Ovary (tissue), 3 donors: ENCODE measurements at regions not wholly inside any gene's neighbourhood (a gene's known extent, or its start where the extent isn't known, plus 50 kb on each side); places are given as distances from the start of the nearest gene placed in this dataset.

Source experiments
- EP300 ChIP-seq: sonication (generic); formaldehyde crosslinking; IDR thresholded peaks from one replicate; pipeline ENCODE4 v1.6.1; 2017; ENCODE audit warnings: antibody characterized with exemption
- TF ChIP-seq, protein P1 (sequence below), 3 donors: fragments of 450-650 bp in 2 of 3; fragments of 200-600 bp in 1 of 3; IDR thresholded peaks; one replicate each; pipeline versions ENCODE4 v1.5.1 to v1.8.0; 2016 to 2022; ENCODE audit warnings: antibody characterized with exemption in 3 of 3, mild to moderate bottlenecking in 1 of 3
- donor health status: DM: no; HTN: no; CAD: no.

DNA sequence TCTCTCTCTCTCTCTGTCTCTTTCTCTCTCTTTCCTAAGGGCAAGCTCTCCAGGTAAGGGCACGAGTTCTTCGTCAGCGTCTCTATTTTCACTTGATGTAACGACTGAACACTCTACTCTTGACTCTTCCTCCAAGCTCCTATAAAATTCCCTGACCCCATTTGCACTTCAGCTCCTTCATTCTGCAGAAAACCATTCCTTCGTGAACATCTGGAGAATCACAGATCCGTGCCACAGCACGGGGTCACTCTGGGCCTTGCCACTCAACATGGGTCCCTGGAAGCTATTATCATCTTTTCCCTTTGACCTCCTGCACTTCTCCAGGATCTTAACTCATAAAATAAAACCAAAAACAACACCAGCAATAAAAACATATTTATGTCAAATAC, 112.0 kb upstream of the LNX1 start:
- TF ChIP-seq, protein P1, sequence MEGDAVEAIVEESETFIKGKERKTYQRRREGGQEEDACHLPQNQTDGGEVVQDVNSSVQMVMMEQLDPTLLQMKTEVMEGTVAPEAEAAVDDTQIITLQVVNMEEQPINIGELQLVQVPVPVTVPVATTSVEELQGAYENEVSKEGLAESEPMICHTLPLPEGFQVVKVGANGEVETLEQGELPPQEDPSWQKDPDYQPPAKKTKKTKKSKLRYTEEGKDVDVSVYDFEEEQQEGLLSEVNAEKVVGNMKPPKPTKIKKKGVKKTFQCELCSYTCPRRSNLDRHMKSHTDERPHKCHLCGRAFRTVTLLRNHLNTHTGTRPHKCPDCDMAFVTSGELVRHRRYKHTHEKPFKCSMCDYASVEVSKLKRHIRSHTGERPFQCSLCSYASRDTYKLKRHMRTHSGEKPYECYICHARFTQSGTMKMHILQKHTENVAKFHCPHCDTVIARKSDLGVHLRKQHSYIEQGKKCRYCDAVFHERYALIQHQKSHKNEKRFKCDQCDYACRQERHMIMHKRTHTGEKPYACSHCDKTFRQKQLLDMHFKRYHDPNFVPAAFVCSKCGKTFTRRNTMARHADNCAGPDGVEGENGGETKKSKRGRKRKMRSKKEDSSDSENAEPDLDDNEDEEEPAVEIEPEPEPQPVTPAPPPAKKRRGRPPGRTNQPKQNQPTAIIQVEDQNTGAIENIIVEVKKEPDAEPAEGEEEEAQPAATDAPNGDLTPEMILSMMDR (IDR thresholded peaks at IDR 0.05), result no peak
- no peak for TF ChIP-seq EP300
